Fibroblast of lung (primary cell): ENCODE measurements at regions not wholly inside any gene's neighbourhood (a gene's known extent, or its start where the extent isn't known, plus 50 kb on each side); places are given as distances from the start of the nearest gene placed in this dataset.

ENCODE experiments used
- DNase-seq, 2 donors: peaks; one replicate each; pipeline versions ENCODE4 v3.0.0 to v3.0.0-alpha.2; 2010; ENCODE audit warnings: low read depth in 2 of 2
- H2AFZ ChIP-seq: 2 replicates; pipeline ENCODE4 v1.5.1; 2012; ENCODE audit warnings: low read length, control low read depth, inconsistent platforms
- H3K27ac ChIP-seq: 2 replicates; pipeline ENCODE4 v1.5.1; 2011; ENCODE audit warnings: low read length, control low read depth; ENCODE audit not compliant: insufficient read depth
- H3K27me3 ChIP-seq: 2 replicates; pipeline ENCODE4 v1.5.1; 2011; ENCODE audit warnings: mild to moderate bottlenecking, low read length; ENCODE audit not compliant: control insufficient read depth, insufficient read depth
- H3K36me3 ChIP-seq: 2 replicates; pipeline ENCODE4 v1.5.1; 2011; ENCODE audit warnings: low read length; ENCODE audit not compliant: control insufficient read depth, insufficient read depth
- H3K4me1 ChIP-seq: 2 replicates; pipeline ENCODE4 v1.5.1; 2011; ENCODE audit warnings: low read length; ENCODE audit not compliant: control insufficient read depth, insufficient read depth; ENCODE audit errors: extremely low read depth
- H3K4me2 ChIP-seq: 2 replicates; pipeline ENCODE4 v1.5.1; 2011; ENCODE audit warnings: low read length, control low read depth; ENCODE audit not compliant: insufficient read depth; ENCODE audit errors: extremely low read depth
- H3K4me3 ChIP-seq, 4 experiments: fragments of 200-600 bp in 1 of 4; sonication (generic) in 1 of 4; replicated peaks in 1 of 4; 2 replicates each; pipeline ENCODE4 v1.5.1; 2011 to 2016; ENCODE audit warnings: low read length in 4 of 4, low read depth in 3 of 4, mild to moderate bottlenecking in 3 of 4, control low read depth in 2 of 4, inconsistent platforms in 1 of 4, mixed read lengths in 1 of 4; ENCODE audit not compliant: insufficient read depth in 1 of 4; ENCODE audit errors: control extremely low read depth in 1 of 4
- H3K79me2 ChIP-seq: 2 replicates; pipeline ENCODE4 v1.5.1; 2012; ENCODE audit warnings: mild to moderate bottlenecking, low read length, inconsistent platforms; ENCODE audit not compliant: control insufficient read depth, insufficient read depth
- H3K9ac ChIP-seq: 2 replicates; pipeline ENCODE4 v1.5.1; 2011; ENCODE audit warnings: mild to moderate bottlenecking, low read length, control low read depth; ENCODE audit not compliant: insufficient read depth
- H3K9me3 ChIP-seq: 2 replicates; pipeline ENCODE4 v1.5.1; 2012; ENCODE audit warnings: low read depth, low read length; ENCODE audit not compliant: control insufficient read depth, insufficient read depth
- H4K20me1 ChIP-seq: 2 replicates; pipeline ENCODE4 v1.5.1; 2011; ENCODE audit warnings: low read length; ENCODE audit not compliant: control insufficient read depth, insufficient read depth; ENCODE audit errors: extremely low read depth
- EZH2 ChIP-seq: IDR thresholded peaks from 2 replicates; pipeline ENCODE4 v1.5.1; 2012; ENCODE audit warnings: low read length, control low read depth, mild to moderate bottlenecking; ENCODE audit errors: missing control alignments
- TF ChIP-seq, protein P1 (sequence below), 2 donors: IDR thresholded peaks in 1 of 2; conservative IDR thresholded peaks in 1 of 2; 1 replicate in 1 of 2; 2 replicates in 1 of 2; pipeline ENCODE4 v1.5.1; 2011 to 2012; ENCODE audit warnings: low read length in 2 of 2, control low read depth in 1 of 2, inconsistent platforms in 1 of 2, low read depth in 1 of 2, mild to moderate bottlenecking in 1 of 2

DNA sequence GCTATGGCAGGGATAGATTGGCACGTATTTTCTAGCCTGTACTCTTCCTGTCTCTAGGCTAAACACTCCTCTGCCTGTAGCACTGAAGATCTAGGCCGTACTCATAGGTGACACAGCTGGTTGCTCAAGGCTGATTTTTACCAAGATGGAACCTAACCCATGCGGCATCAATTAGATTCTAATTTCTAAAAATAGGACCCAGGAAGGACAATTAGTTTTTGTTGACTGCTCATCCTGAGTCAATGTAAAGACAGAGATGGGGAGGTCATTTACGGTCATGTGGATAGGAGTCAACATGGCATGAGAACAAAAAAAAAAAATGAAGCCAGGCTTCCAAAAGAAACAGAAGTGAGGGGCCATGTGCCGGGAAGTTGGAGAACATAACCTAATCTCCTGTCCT lies 360.7 kb upstream of the ETAA1 start:
- no peak for TF ChIP-seq EZH2
- TF ChIP-seq, protein P1, sequence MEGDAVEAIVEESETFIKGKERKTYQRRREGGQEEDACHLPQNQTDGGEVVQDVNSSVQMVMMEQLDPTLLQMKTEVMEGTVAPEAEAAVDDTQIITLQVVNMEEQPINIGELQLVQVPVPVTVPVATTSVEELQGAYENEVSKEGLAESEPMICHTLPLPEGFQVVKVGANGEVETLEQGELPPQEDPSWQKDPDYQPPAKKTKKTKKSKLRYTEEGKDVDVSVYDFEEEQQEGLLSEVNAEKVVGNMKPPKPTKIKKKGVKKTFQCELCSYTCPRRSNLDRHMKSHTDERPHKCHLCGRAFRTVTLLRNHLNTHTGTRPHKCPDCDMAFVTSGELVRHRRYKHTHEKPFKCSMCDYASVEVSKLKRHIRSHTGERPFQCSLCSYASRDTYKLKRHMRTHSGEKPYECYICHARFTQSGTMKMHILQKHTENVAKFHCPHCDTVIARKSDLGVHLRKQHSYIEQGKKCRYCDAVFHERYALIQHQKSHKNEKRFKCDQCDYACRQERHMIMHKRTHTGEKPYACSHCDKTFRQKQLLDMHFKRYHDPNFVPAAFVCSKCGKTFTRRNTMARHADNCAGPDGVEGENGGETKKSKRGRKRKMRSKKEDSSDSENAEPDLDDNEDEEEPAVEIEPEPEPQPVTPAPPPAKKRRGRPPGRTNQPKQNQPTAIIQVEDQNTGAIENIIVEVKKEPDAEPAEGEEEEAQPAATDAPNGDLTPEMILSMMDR (conservative IDR thresholded peaks at IDR 0.05 in 1 of 2, IDR thresholded peaks at IDR 0.05 in 1 of 2; ENCODE audit: low read depth in 1 of 2, low read length in 2 of 2): no peak
- no peak overlapping the region for H2AFZ ChIP-seq

DNA sequence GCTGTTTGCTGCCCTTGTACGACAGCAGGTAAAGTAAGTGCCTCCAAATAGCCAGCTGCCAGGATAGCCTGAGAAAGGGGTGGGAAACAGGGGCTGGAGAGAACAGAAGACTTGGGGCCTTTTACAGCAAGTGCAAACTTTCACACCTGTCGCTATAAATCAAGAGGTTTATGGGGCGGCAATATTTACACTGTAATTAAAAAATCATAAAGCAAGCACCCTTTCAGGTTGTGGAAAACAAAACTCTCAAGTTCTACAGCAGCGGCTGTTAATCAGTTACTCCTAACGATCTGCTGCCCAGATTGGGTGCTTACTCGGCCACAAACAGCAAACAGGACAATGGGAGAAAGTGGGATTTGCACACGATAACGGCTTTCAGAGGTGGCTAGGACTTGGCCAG lies 359.5 kb upstream of the ETAA1 start:
- Histone ChIP-seq H3K27ac (no peak overlapping the region), H4K20me1 (no peaks in the 10 kb centered on the region), H3K4me2 (no peak overlapping the region), H3K36me3 (no peaks in the 10 kb centered on the region), H3K9ac (no peak overlapping the region), H3K4me3 (no peak overlapping the region), H3K4me1 (no peaks in the 10 kb centered on the region), H3K79me2 (no peaks in the 10 kb centered on the region), H3K9me3 (no peaks in the 10 kb centered on the region), H2AFZ (no peak overlapping the region), H3K27me3 (no peaks in the 10 kb centered on the region)
- TF ChIP-seq, protein P1 (conservative IDR thresholded peaks at IDR 0.05 in 1 of 2, IDR thresholded peaks at IDR 0.05 in 1 of 2; ENCODE audit: low read depth in 1 of 2, low read length in 2 of 2): no peak
- no peak for TF ChIP-seq EZH2
- no peak for DNase-seq

More for the DNA sequence above, 360.7 kb upstream of the ETAA1 start:
- no peaks in the 10 kb centered on the region for H3K9me3 ChIP-seq
- no peaks in the 10 kb centered on the region for H3K36me3 ChIP-seq
- H3K9ac ChIP-seq: no peak overlapping the region
- no peak overlapping the region for H3K27ac ChIP-seq
- H3K79me2 ChIP-seq: no peaks in the 10 kb centered on the region
- no peaks in the 10 kb centered on the region for H4K20me1 ChIP-seq
- no peak overlapping the region for H3K4me2 ChIP-seq
- DNase-seq: no peak
- no peaks in the 10 kb centered on the region for H3K4me1 ChIP-seq
- no peaks in the 10 kb centered on the region for H3K27me3 ChIP-seq
- H3K4me3 ChIP-seq: no peak overlapping the region

DNA sequence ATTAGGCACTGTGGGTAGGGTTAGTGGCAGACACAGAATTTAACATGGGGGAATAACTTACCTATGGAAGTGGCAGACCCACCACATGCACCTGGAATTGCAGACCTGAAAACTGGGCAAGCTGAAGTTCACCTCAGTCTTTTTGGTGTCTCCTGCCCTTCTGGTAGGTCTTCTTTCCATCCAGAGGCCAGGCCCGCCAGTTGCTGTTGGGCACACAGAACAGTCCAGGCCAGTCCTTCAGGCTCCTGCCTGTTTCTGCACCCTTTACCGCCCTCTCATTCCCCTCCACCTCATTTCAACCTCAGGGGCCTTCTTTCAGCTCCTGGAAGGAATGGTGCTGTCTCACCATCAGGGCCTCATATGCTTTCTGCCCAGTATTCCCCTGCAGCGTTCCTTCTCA lies 358.9 kb upstream of the ETAA1 start:
- Histone ChIP-seq H3K9me3 (no peaks in the 10 kb centered on the region), H3K9ac (no peak overlapping the region), H3K27me3 (no peaks in the 10 kb centered on the region), H3K36me3 (no peaks in the 10 kb centered on the region), H3K4me1 (no peaks in the 10 kb centered on the region), H3K27ac (no peak overlapping the region), H4K20me1 (no peaks in the 10 kb centered on the region), H2AFZ (no peak overlapping the region), H3K79me2 (no peaks in the 10 kb centered on the region), H3K4me3 (no peak overlapping the region), H3K4me2 (no peak overlapping the region)
- TF ChIP-seq EZH2: no peak
- TF ChIP-seq, protein P1 (conservative IDR thresholded peaks at IDR 0.05 in 1 of 2, IDR thresholded peaks at IDR 0.05 in 1 of 2; ENCODE audit: low read depth in 1 of 2, low read length in 2 of 2): no peak
- no peak for DNase-seq
